Breast epithelium (tissue), 4 donors: ENCODE measurements at regions not wholly inside any gene's neighbourhood (a gene's known extent, or its start where the extent isn't known, plus 50 kb on each side); places are given as distances from the start of the nearest gene placed in this dataset.

Experiments used
- DNase-seq, 2 donors: peaks; one replicate each; pipeline ENCODE4 v3.0.0-alpha.2; 2019; ENCODE audit warnings: low spot score in 2 of 2
- H3K27ac ChIP-seq, 2 donors: fragments of 200-600 bp; sonication (generic) in 1 of 2; one replicate each; pipeline ENCODE4 v1.5.1; 2016 to 2019; ENCODE audit warnings: mild to moderate bottlenecking in 1 of 2
- H3K27me3 ChIP-seq, 2 donors: fragments of 200-600 bp; sonication (generic) in 1 of 2; one replicate each; pipeline versions ENCODE4 v1.5.1 to v1.6.0; 2017 to 2019; ENCODE audit warnings: control low read depth in 1 of 2, mild to moderate bottlenecking in 1 of 2
- H3K36me3 ChIP-seq: fragments of 200-600 bp; one replicate; pipeline ENCODE4 v1.5.1; 2019
- H3K4me1 ChIP-seq, 2 donors: fragments of 200-600 bp; sonication (generic); one replicate each; pipeline ENCODE4 v1.5.1; 2016 to 2019; ENCODE audit warnings: control low read depth in 1 of 2
- H3K4me3 ChIP-seq, 3 donors: fragments of 200-600 bp; sonication (generic); 1 replicate in 2 of 3; 2 replicates in 1 of 3; pipeline ENCODE4 v1.5.1; 2016 to 2019; ENCODE audit warnings: mild to moderate bottlenecking in 3 of 3, moderate library complexity in 2 of 3
- H3K9me3 ChIP-seq, 2 donors: fragments of 200-600 bp; sonication (generic) in 1 of 2; one replicate each; pipeline ENCODE4 v1.5.1; 2016 to 2019; ENCODE audit warnings: control low read depth in 1 of 2
- POLR2A ChIP-seq: fragments of 450-650 bp; IDR thresholded peaks from one replicate; pipeline ENCODE4 v1.6.1; 2016; ENCODE audit warnings: antibody characterized with exemption, mild to moderate bottlenecking, moderate library complexity
- POLR2AphosphoS5 ChIP-seq, 3 donors: sonication (generic); formaldehyde crosslinking; IDR thresholded peaks; one replicate each; pipeline ENCODE4 v1.6.1; 2017; ENCODE audit warnings: antibody characterized with exemption in 3 of 3
- intact Hi-C: fragments of 100-400 bp; cut with DNase I; formaldehyde crosslinking; loops from one replicate; pipeline ENCODE4 v1.15.1; 2023; ENCODE audit warnings: low total_unique reads
- TF ChIP-seq, protein P1 (sequence below), 3 donors: fragments of 450-650 bp; IDR thresholded peaks; one replicate each; pipeline ENCODE4 v1.5.1; 2016 to 2017; ENCODE audit warnings: antibody characterized with exemption in 3 of 3, mild to moderate bottlenecking in 3 of 3, moderate library complexity in 3 of 3

DNA sequence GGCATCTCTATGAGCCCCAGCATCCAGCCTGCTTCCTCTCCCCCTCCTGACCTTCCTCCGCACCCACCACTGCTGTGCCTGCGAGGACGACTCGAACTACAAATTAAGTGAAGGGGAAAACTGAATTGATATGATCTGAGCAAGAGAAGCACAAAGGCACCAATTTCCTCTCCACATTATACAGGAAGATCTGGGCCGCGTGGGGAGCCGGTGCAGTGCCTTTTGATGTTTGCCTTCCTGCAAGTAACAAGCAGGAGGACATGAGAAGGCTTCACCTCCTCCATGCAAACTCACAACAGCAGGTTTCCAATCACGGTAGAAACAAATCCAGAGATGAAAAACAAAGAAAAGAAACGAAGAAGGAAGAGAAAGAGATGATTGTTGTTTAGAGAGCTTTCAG, 57.8 kb upstream of the MMP2 start:
- Histone ChIP-seq H3K4me1 (no peaks in the 10 kb centered on the region), H3K9me3 (no peaks in the 10 kb centered on the region), H3K36me3 (no peaks in the 10 kb centered on the region), H3K27me3 (no peaks in the 10 kb centered on the region), H3K27ac (no peak overlapping the region), H3K4me3 (no peak overlapping the region)
- TF ChIP-seq, protein P1, sequence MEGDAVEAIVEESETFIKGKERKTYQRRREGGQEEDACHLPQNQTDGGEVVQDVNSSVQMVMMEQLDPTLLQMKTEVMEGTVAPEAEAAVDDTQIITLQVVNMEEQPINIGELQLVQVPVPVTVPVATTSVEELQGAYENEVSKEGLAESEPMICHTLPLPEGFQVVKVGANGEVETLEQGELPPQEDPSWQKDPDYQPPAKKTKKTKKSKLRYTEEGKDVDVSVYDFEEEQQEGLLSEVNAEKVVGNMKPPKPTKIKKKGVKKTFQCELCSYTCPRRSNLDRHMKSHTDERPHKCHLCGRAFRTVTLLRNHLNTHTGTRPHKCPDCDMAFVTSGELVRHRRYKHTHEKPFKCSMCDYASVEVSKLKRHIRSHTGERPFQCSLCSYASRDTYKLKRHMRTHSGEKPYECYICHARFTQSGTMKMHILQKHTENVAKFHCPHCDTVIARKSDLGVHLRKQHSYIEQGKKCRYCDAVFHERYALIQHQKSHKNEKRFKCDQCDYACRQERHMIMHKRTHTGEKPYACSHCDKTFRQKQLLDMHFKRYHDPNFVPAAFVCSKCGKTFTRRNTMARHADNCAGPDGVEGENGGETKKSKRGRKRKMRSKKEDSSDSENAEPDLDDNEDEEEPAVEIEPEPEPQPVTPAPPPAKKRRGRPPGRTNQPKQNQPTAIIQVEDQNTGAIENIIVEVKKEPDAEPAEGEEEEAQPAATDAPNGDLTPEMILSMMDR (IDR thresholded peaks at IDR 0.05): no peak
- TF ChIP-seq POLR2AphosphoS5 (IDR thresholded peaks at IDR 0.05): no peak
- TF ChIP-seq POLR2A: no peak
- intact Hi-C loops: no loop called here
- no peak for DNase-seq

DNA sequence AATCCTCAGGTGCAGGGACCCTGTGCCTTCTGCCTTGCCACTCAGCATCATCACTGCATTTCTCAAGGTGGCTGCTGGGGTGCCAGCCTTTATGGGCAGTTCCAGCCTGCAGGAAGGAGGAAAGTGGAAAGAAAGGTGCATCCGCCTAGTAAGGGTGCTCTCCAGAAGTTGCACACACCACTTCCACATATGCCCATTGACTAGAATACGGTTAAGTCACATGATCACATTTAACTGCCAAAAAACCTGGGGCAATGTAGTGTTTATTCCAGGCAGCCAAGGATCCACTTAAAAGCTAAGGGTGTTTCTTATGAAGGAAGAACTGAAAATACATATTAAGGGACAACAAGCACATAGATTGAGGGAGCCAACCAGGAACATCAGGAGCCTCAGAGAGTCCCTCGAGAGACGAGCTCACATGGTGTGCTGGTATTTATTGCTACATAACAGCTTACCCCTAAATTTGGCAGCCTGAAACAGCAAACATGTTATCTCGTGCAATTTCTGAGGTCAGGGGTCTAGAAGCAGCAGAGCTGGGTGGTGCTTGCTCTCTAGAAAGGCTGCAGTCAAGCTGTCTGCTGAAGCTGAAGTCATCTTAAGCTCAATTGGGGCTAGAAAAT, 52.0 kb upstream of the MMP2 start:
- intact Hi-C loops: no loop called here
- Histone ChIP-seq H3K27ac (peak overlapping the region in 1 of 2 donors; percentile 43), H3K4me3 (no peak overlapping the region), H3K36me3 (no peaks in the 10 kb centered on the region), H3K4me1 (no peaks in the 10 kb centered on the region), H3K27me3 (no peaks in the 10 kb centered on the region), H3K9me3 (no peaks in the 10 kb centered on the region)
- TF ChIP-seq POLR2A (no peak), POLR2AphosphoS5 (IDR thresholded peaks at IDR 0.05) (no peak)
- TF ChIP-seq, protein P1 (IDR thresholded peaks at IDR 0.05): no peak
- DNase-seq: no peak
